Progenitor cell of endocrine pancreas (in vitro differentiated cells): ENCODE measurements at regions not wholly inside any gene's neighbourhood (a gene's known extent, or its start where the extent isn't known, plus 50 kb on each side); places are given as distances from the start of the nearest gene placed in this dataset.

Experiments
- DNase-seq: peaks from one replicate; pipeline ENCODE4 v3.0.0; 2021; ENCODE audit warnings: low spot score; ENCODE audit not compliant: unreplicated experiment
- H3K27ac Mint-ChIP-seq: 2 replicates; pipeline ENCODE4 v1.8.0; 2021; ENCODE audit warnings: mild to moderate bottlenecking, moderate library complexity, mixed read lengths
- H3K27me3 Mint-ChIP-seq: 2 replicates; pipeline ENCODE4 v1.8.0; 2021; ENCODE audit warnings: mixed read lengths
- H3K36me3 Mint-ChIP-seq: 2 replicates; pipeline ENCODE4 v1.8.0; 2022; ENCODE audit warnings: mixed read lengths; ENCODE audit not compliant: insufficient read depth
- H3K4me1 Mint-ChIP-seq: 2 replicates; pipeline ENCODE4 v1.8.0; 2021; ENCODE audit warnings: low read depth, mixed read lengths
- H3K4me3 Mint-ChIP-seq: 2 replicates; pipeline ENCODE4 v1.8.0; 2021; ENCODE audit warnings: low read depth, mild to moderate bottlenecking, moderate library complexity, mixed read lengths
- H3K9me3 Mint-ChIP-seq: 2 replicates; pipeline ENCODE4 v1.8.0; 2021; ENCODE audit warnings: low read depth, mixed read lengths
- CTCF ChIP-seq: fragments of 200-600 bp; sonication (generic); IDR thresholded peaks from one replicate; pipeline ENCODE4 v1.5.0; 2021; ENCODE audit warnings: antibody characterized with exemption, mild to moderate bottlenecking; ENCODE audit not compliant: unreplicated experiment

GRCh38 chr14:80127466-80127865 lies 83.8 kb downstream of the DIO2 start:
- Mint-ChIP-seq H3K4me3 (no peak overlapping the region), H3K36me3 (no peaks in the 10 kb centered on the region), H3K27me3 (no peaks in the 10 kb centered on the region), H3K4me1 (no peaks in the 10 kb centered on the region), H3K27ac (no peak overlapping the region), H3K9me3 (peaks cover 2% of the 10 kb centered on the region)
- no peak for TF ChIP-seq CTCF
- no peak for DNase-seq

- H3K9me3 Mint-ChIP-seq, result peaks cover 13% of the 10 kb centered on the region
Measured at GRCh38 chr14:80124794-80125193, 86.5 kb downstream of the DIO2 start.

GRCh38 chr14:80117876-80118275 lies 93.4 kb downstream of the DIO2 start:
- H3K36me3 Mint-ChIP-seq, result no peaks in the 10 kb centered on the region
- H3K4me1 Mint-ChIP-seq, result no peaks in the 10 kb centered on the region
- H3K9me3 Mint-ChIP-seq, result peaks cover 13% of the 10 kb centered on the region
- TF ChIP-seq CTCF, result no peak
- H3K4me3 Mint-ChIP-seq, result no peak overlapping the region
- no peaks in the 10 kb centered on the region for H3K27me3 Mint-ChIP-seq
- H3K27ac Mint-ChIP-seq, result no peak overlapping the region
- no peak for DNase-seq

More at GRCh38 chr14:80124794-80125193, 86.5 kb downstream of the DIO2 start:
- Mint-ChIP-seq H3K36me3 (no peaks in the 10 kb centered on the region), H3K27ac (no peak overlapping the region), H3K4me3 (no peak overlapping the region), H3K4me1 (no peaks in the 10 kb centered on the region), H3K27me3 (no peaks in the 10 kb centered on the region)
- no peak for TF ChIP-seq CTCF
- no peak for DNase-seq

GRCh38 chr14:80116157-80116556 lies 95.1 kb downstream of the DIO2 start:
- Mint-ChIP-seq H3K4me1 (no peaks in the 10 kb centered on the region), H3K9me3 (peaks cover under 1% of the 10 kb centered on the region), H3K4me3 (no peak overlapping the region), H3K27me3 (no peaks in the 10 kb centered on the region), H3K36me3 (no peaks in the 10 kb centered on the region), H3K27ac (no peak overlapping the region)
- DNase-seq, result no peak
- TF ChIP-seq CTCF, result no peak

GRCh38 chr14:80110721-80111120 lies 100.6 kb downstream of the DIO2 start:
- Mint-ChIP-seq H3K4me3 (no peak overlapping the region), H3K36me3 (no peaks in the 10 kb centered on the region), H3K27me3 (no peaks in the 10 kb centered on the region), H3K4me1 (no peaks in the 10 kb centered on the region), H3K27ac (no peak overlapping the region), H3K9me3 (no peaks in the 10 kb centered on the region)
- no peak for TF ChIP-seq CTCF
- no peak for DNase-seq
